GM21529 (cell line): ENCODE measurements at regions not wholly inside any gene's neighbourhood (a gene's known extent, or its start where the extent isn't known, plus 50 kb on each side); places are given as distances from the start of the nearest gene placed in this dataset.

Experiments
- ATAC-seq: cut with Tn5 transposase; IDR thresholded peaks from one replicate; pipeline ENCODE4 v1.9.1; 2021; ENCODE audit not compliant: unreplicated experiment

DNA sequence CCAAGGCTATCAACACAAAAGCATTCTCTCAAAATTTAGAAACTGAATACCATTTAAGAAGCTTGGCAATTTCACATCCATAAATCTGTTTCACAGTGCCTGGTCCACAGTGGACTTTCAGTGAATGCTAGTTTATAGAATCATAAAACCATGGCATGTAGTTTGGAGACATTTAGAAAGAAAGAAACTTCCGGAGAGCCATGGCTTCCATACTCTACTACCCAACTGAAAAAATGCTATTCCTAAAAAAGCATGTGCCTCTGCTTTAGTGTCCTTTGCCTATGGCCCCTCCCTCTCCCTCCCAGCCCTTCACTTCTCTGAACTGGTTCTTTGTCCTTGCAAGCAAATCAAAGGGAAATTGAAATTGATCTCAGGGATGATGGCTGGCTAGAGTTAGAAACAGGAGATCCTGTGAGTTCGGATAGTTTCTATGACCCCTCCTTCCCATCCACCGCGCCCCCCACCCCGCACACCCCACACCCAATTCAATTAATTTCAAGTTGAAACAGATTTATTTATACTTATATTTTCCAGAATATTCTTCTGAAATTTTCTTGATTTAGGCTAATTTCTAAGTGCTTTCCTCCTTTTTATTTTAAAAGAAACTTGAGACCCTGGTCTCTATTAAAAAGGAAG, 248.3 kb downstream of the TRIB2 start:
- ATAC-seq = no peak

DNA sequence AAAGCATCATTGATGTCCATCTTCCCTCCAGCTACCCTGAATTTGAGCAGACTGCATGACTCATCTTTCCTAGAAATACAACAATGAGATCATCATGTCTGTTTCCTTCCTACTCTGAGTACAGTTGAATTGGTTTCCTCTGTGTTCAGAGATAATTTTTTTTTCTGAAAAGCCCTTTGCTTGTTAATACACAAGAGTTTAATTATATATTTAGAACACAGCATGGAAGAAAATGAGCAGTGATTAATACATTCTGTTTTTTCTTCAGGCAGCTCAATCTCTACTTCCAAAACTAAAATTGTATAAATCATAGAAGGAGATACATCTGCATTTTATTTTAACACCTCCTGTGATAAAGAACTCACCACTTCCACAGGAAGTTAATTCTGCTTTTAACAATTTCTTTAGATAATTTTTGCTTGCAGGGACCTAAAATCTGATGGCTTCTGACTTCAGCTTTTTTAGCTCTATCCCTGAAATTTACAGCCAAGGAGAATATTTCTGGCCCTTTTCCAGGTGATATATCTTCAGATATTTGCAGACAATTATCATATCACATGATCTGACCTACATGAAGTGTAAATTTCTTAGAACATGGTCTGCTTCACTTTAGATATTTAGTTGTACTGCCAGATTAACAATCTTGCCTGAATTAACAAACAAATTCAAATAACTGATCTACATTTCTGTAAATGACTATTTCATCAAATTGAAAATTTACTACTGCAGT, 249.0 kb downstream of the TRIB2 start:
- ATAC-seq = no peak

DNA sequence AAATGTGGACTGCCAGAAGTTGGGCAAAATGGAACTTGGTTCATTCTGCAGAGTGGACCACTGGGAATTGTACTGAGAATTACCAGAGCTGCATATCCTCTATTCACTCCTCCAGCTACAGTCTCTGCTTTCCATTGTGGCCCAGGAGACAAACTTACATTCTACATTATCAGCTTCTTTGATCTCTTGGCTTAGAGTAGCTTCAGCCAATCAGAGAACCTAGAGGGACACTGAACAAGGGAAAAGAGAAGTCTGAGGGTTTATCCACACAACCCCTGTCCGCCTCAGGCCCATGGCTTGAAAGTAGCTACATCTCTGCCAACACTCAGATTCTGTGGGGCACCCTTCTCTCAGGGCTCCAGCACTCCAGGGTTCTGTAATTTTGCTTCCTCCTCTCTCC, 251.1 kb downstream of the TRIB2 start:
- ATAC-seq = no peak

DNA sequence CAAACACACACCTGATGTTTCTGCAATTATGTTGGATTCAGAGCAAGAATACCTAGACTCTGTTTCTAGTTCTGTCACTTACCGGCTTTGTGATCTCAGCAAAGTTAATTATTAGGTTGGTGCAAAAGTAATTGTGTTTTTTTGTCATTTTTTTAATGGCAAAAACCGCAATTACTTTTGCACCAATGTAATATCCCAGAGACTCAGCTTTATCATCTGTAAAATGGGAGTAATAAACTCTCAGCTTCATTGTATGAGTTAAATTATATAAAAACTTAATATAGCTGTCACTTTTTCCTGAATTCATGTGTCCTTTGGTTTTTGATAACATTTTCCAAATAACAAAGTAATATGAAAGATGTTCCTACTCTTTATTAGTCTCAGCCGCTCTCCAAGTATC, 251.7 kb downstream of the TRIB2 start:
- ATAC-seq = no peak

DNA sequence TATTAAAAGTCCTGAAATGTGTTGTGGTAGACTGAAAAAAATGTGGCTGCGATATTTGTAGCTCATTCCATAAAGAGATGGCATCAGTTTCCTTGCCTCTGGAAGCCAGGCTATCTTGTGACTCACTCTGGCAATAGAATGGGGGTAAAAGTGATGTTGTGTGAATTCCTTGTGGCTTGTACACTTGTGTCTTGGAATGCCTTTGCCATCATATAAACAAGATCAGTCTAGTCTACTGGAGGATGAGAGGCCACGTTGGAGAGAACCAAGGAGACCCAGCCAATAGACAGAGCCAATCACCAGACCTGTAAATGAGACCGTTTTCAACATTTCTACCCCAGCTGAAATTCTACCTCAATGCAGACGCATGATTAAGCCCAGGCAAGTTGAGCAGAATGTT, 254.1 kb downstream of the TRIB2 start:
- no peak for ATAC-seq

DNA sequence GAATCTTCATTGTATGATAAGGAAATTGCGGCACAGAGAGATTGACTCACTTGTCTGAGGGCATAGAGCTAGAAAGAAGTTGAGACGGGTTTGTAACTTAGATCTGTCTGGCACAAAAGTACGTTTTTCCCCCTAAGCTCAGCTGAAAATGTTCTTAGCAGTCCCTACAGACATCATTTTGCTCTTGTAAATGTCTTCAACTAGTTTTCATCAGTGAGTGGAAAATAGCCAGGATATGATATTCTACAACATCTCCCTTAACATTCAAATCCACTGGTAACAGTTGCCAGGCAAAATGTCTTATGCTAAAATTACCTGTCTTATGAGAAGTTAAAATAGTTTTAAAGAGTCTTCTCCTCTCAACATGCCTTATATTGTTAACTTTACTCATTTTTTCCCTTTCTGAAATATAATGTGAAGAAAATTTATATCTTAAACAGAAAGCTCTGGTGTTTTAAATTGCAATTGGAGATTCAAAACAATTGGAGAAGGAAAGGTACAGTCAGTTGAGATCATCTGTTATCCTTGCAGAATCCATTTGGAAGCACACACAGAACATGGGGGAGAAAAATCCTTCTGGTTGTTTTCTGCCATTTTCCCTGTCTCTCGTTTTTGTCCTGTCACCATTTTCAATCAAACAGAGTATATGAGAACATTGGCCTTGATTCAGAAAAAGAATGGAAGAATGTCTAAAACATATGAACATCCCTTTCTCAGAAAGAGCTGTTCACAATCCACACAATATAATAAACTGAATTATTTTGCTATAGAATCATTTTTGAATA, 255.0 kb downstream of the TRIB2 start:
- no peak for ATAC-seq

DNA sequence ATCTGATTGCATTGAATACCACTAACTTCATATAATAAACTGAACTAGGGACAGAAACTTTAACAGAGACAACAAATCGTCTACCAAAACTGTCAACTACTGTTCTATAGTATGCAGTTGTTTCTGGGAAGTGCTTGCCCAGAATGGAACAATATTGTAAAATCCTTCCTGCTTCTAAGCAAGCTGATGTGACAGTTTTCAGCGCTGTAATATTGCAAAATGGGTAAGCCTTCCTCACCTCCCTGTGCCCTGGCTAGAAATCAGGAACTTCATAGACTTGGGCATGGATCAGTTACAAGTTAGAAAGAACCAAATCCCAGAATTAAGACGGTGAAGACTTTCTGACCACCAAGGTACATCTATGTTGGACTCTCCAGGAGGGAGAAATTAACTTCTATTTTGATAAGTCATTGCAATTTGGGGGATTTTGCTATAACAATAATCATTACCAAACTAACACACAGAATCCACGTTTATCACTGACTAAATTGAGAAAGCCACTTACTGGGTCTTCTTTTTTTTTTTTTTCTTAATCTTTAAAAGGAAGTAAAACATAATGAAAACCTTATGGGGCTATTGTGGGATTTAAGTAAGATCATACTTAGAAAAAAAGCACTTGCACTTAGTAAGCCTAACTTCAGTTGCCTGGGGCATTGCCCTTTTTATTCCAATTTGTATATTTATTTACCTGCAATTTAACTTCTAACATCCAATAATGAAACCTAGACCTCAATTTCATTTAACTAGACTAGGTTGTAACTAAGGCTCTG, 261.5 kb downstream of the TRIB2 start:
- ATAC-seq = no peak

DNA sequence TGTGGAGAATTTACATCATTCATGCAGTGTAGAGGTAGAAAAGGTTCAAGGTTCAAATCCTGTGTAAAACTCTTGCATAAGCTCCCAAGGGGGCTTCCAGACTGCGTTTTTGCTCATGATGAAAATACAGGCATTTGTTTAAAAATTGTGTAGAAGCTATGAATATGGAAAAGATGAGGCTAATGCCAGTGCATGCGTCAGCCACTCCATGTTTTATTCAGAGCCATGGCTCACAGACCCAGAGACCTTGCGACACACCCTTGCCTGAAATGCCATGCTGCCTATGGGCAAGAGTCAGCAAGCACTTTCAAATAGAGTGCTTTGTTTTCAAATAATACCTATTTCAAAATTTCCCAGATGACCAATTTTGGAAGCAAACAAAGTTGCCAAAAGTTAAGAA, 262.3 kb downstream of the TRIB2 start:
- no peak for ATAC-seq

DNA sequence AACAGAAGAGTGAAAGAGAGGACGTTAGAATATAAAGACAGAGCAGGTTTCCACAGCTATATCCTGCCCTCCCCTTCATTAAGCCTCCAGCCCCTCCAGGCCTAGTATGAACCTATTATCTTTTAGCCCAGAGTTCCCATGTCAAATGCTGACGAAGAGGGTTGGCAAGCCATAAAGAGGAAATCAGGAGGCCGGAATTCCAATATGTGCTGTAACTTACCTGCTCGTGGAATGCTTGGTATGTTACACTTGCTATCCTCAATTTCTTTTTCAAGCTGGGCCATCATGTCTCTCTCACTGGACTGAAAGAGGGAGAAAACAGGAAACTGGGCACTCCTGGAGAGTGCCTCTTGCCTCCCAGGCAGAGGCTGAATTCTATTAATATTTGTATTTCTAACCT, 264.1 kb downstream of the TRIB2 start:
- no peak for ATAC-seq

DNA sequence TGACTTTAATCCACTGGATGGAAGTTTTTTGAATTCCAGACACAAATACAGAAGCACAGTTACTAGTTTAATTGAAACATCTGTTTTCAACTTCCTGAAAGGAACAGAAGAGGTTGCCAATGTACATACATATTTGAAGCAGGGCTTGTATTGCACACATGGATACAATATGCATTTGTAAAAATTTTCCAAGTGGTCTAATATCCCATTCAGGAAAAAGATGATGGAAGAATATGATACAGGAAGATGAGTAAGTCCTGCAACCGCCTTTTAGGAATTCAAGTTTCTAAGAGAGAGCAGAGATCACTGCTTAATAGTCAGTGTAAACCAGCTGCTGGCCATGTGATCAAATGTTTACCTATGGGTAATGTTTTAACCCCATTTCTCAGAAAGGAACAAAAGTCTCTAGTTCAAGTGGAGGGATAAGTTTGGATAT, 265.4 kb downstream of the TRIB2 start:
- no peak for ATAC-seq

DNA sequence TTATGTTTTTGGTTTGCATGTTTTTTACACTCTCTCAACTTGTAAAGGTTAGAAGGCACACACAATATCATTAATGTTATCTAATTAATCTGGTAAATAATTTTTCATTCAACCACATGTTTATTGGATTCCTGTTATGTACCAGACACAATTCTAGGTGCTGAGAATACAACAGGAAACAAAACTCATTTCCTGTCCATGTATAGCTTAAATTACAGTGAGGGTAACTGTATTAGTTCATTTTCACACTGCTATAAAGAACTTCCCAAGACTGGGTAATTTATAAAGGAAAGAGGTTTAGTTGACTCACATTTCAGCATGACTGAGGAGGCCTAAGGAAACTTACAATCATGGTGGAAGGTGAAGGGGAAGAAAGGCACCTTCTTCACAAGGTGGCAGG, 270.5 kb downstream of the TRIB2 start:
- no peak for ATAC-seq

DNA sequence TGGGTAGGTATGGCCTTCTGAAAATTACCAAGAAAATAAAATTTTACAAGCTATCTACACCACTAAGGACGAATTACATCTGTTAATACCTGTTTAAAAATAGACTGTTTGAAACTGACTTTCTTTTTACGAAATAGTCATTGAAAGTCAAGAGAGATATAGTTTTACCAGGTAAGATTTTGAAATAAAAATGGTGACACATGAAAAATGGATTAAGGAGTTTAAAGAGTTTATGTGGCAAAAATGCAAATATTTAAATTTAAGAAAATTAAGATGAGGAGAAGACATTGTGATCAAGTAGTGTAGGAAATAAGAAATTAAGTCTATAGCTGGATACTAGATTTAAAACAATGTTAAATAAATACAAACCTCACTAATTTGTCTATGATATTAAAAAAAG, 271.5 kb downstream of the TRIB2 start:
- no peak for ATAC-seq

DNA sequence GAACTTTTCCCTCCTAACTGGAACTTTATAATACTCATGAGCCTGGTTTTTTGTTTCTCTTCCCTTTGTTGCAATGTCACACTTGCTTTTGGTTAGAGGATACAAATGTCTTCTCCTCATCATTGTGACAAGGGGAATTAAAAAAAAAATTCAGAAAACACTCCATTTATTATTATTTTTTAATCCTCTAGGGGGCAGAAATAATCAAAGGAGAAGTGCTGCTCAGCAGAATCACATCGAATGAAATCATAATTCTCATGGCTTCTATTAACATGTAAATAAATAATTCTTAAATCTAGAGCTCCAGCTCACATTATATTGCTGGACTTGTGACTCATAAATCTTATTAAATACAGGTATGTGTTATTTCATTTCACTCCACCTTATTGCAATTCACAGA, 273.8 kb downstream of the TRIB2 start:
- no peak for ATAC-seq

DNA sequence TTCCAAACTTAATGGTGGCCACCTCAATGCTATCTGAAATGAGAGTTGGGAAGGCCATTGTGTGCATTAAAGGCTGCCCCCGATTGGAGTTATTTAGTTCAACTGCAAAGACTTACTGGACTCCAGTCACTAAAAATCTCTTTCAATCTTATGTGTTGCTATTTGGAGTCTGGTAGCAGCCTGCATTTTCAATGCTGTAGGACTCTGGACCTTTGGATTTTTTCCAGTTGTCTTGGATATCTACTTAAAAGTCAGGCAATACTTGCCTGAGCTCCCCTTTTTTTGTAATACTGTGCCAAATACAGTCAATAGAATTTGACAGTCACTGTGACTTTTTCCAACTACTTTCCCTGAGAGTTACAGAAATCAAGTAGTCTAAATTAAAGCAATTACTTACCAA, 281.9 kb downstream of the TRIB2 start:
- ATAC-seq = no peak

DNA sequence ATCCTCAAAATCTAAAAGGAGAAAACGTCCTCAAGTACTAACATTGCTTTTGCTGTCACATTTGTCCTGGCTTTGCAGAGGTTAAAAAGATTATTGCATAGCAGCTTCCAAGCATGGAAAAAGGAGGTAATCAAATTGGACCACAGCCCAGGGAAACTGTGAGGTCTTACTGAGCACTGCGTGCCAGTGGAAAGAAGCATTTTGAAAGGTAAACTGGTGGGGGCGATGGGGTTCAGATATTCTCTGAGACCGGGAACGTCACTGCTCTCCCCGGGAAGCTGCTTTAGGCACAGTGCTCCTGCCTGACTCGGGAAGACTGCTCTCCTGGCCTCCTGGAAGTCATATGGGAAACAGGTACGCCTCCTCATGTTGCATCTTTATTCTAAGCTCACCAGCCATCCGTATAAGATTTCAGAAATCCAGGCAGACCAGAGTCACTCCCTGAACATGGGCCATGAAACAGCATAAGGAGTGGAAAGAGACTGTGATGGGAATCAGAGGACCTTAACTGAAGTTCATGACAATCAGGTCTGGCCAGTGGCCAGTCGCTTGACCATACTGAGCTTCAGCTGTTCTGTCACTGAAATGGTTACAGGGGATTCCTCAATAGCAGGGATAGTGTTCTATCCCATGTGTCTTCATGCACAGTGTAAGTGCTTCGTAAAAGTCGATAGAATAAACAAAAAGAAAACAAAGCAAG, 284.1 kb downstream of the TRIB2 start:
- ATAC-seq = no peak

DNA sequence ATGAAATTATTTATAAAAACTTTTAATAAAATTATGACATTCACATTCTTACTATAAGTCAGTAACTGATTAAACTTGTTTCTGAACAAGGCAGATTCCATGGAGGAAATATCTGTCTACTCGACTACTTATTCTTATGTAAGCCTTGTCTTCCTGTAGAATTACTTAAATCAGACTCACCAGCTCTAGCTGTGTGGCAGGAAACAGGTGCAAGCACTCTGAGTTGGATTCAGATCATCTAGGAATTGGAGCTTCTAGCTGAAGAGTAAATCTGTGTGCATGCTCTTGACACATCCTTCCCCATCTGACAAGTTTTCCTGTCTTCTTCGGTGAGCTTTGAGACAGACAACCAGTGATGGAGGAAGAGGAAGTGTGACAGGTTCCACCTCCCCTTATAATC, 284.7 kb downstream of the TRIB2 start:
- no peak for ATAC-seq

DNA sequence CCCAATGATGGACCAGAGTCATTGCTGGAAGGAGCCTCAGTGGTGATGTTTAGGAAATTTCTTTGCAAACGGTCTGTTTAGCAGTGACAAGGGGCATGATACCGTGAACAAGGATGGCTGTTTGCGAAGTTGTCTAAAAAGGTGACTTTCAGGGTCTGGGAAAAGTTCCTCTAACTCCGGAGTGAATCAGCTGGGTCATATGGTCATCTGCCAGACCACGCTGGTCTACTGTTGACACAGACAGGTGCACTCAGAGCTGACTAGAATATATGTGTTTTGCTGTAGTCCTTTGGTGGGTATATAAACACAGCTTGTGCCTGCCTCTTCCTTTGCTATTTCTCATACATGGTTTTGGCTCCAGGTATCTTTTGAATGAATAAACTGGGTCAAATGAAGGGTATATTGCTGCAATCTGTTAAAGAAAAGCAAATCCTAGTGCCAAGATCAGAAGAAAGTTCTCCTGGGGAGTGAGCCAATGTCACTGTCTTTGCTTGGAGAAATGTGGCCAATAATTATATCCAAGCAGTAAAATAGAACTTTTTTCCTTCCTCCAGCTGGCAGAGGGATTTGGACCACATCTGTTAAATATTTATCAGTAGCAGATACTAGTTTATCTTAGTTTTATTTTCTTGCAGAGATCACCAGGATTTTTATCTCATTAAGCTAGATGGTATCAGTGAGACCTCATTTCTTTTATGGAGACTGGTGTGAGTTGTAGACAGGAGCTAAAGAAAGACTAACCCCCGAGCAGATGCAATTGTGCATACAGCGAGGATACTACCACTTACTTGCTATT, 286.0 kb downstream of the TRIB2 start:
- no peak for ATAC-seq

DNA sequence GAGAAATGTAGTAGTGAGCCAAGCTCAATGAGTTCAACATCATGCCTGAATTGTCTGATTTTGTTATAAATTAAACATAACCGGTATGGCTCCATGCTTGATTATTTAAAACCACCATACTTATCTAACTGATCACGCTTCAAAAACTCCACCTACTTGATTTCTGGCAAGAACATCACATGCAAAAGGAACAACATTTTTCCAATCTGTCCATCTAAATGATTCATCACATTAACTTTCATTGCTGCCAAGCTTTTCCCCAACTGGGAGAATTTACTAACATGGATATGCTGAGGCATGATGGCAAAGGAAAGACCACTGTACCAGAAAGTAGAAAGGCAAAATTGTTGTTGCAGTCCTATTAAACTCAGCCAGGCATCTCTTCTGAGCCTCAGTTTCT, 286.8 kb downstream of the TRIB2 start:
- no peak for ATAC-seq

DNA sequence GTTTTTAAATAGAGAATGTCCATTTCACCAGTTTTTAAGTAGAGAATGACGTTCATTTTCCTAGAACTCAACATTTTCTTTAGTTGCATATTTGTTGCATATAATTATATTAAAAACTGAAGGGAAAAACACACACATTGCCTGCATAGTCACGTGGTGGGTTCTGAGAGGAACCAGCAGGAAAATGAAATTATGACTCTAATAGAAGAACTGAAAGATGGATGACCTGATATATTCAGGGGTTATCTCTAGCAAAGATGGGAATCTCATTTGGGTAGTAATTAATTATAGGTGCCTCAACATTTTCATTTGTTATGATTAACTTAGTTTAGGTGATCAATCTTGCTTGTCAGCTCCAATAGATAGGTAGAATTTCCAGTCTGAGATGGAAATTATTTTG, 288.3 kb downstream of the TRIB2 start:
- no peak for ATAC-seq

DNA sequence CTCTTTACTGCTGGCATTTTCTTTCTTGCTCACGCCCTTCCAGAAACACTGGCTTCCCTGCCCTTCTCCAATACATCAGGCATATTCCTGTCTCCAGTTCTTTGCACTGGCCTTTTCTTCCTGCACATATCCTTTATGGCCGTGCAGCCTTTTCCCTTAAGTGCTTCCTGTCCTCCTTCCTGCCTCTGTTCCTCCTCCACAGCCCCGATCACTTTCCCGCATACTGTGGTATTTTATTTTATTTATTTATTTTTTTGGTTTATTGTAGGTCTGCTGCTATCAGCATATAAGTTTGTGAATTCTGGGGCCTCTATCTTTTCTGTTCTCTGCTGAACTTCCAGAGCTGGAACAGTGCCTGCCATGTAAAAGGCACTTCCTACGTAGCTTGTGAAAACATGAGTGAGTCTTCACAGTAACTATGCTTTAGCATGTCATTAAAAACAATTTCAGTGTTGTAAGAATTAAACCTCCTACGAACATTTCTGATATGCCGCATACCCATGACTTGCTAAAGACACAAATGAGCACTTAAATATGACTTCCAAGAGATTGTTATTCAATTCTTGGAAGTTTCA, 289.1 kb downstream of the TRIB2 start:
- ATAC-seq = no peak
